Vagina (tissue), 2 donors: ENCODE measurements at regions not wholly inside any gene's neighbourhood (a gene's known extent, or its start where the extent isn't known, plus 50 kb on each side); places are given as distances from the start of the nearest gene placed in this dataset.

ENCODE experiments used
- CTCF ChIP-seq, 3 experiments: fragments of 450-650 bp in 2 of 3; fragments of 200-600 bp in 1 of 3; sonication (generic) in 1 of 3; IDR thresholded peaks; one replicate each; pipeline ENCODE4 v1.5.1; 2017 to 2019; ENCODE audit warnings: antibody characterized with exemption in 3 of 3, mild to moderate bottlenecking in 2 of 3, moderate library complexity in 2 of 3
- POLR2A ChIP-seq, 2 donors: fragments of 450-650 bp; IDR thresholded peaks; one replicate each; pipeline ENCODE4 v1.6.1; 2017; ENCODE audit warnings: antibody characterized with exemption in 2 of 2, mild to moderate bottlenecking in 2 of 2, moderate library complexity in 2 of 2

- TF ChIP-seq CTCF (IDR thresholded peaks at IDR 0.05) (no peak), POLR2A (IDR thresholded peaks at IDR 0.05) (no peak)
These were observed 276.7 kb upstream of the TBC1D5 start for GRCh38 chr3:18019161-18019495.
